ENCODE measurements at regions not wholly inside any gene's neighbourhood (a gene's known extent, or its start where the extent isn't known, plus 50 kb on each side); places are given as distances from the start of the nearest gene placed in this dataset.

DNA sequence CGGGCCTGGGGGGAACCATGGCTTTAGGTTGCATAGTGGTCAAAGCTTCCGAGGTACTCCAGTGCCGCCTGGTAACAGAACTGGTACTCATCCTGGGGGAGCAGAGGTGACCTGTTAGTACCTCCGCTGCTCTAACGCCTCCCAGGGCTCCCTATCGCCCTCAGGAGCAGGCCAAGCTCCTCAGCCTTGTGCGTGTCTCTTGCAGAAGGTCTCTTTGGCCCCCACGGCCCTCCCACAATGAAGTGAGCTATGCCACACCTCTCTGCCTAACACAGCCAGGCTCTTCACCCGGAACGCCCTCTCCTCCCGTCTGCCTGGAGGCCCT lies 133.9 kb downstream of the PTPRS start:
- Histone ChIP-seq H3K79me1 (ENCODE audit: low read depth, low read length) (no peaks in the 10 kb centered on the region; the same call in 1 of the 2 replicates), H3K4me1 (replicated peaks in 1 of 4; ENCODE audit: control insufficient read depth in 3 of 4, insufficient read depth in 4 of 4, low read length in 3 of 4) (no peaks in the 10 kb centered on the region), H4K8ac (ENCODE audit: extremely low read depth, insufficient read depth, low read length) (no peak overlapping the region), H3K4me3 (ENCODE audit: extremely low read depth in 1 of 4, insufficient read depth in 2 of 4, low read depth in 3 of 4, low read length in 4 of 4) (no peak overlapping the region), H3K4ac (replicated peaks; ENCODE audit: insufficient read length, low read depth, low read length) (no peak overlapping the region), H2BK120ac (replicated peaks; ENCODE audit: low read depth, low read length) (no peak overlapping the region), H3K18ac (ENCODE audit: extremely low read depth, low read length) (no peak overlapping the region), H3K9ac (replicated peaks in 1 of 4; ENCODE audit: extremely low read depth in 1 of 4, low read depth in 3 of 4, low read length in 3 of 4) (no peak overlapping the region), H3K56ac (replicated peaks; ENCODE audit: insufficient read length, low read depth, low read length) (no peak overlapping the region), H2BK5ac (ENCODE audit: low read depth, low read length) (no peak overlapping the region), H2BK15ac (ENCODE audit: low read length) (no peak overlapping the region), H2BK20ac (ENCODE audit: low read length) (no peak overlapping the region), H4K91ac (replicated peaks; ENCODE audit: insufficient read length, low read length) (no peak overlapping the region), H3K9me3 (ENCODE audit: insufficient read depth in 2 of 2, low read depth in 1 of 2, low read length in 1 of 2) (peaks cover 0 to 5% of the 10 kb centered on the region in 2 experiments; a peak in 1 of 4 replicates), H3K27ac (ENCODE audit: low read depth, low read length) (no peak overlapping the region), H3K23me2 (ENCODE audit: low read depth, low read length) (peaks cover 8% of the 10 kb centered on the region; the same call in 1 of the 2 replicates), H3K79me2 (ENCODE audit: control insufficient read depth in 1 of 2, insufficient read depth in 2 of 2, low read length in 2 of 2) (no peaks in the 10 kb centered on the region), H4K20me1 (replicated peaks in 1 of 2; ENCODE audit: control insufficient read depth in 1 of 2, insufficient read depth in 2 of 2, low read length in 2 of 2) (peaks cover 4 to 11% of the 10 kb centered on the region in 2 experiments), H3K36me3 (ENCODE audit: control insufficient read depth in 2 of 4, insufficient read depth in 4 of 4, low read length in 3 of 4) (peaks cover 28 to 49% (median 39%) of the 10 kb centered on the region in 4 experiments), H2AK5ac (ENCODE audit: low read depth, low read length) (no peak overlapping the region), H2AFZ (ENCODE audit: low read length) (no peak overlapping the region), H3K23ac (ENCODE audit: insufficient read length) (no peak overlapping the region), H3K14ac (ENCODE audit: insufficient read length) (no peak overlapping the region), H3K4me2 (ENCODE audit: insufficient read depth in 1 of 2, low read depth in 2 of 2, low read length in 2 of 2) (no peak overlapping the region), H3K27me3 (replicated peaks in 1 of 4; ENCODE audit: control insufficient read depth in 3 of 4, extremely low read depth in 1 of 4, insufficient read depth in 3 of 4, low read length in 3 of 4) (no peaks in the 10 kb centered on the region), H2BK12ac (ENCODE audit: low read depth, low read length) (no peak overlapping the region), H4K5ac (ENCODE audit: insufficient read length, low read depth, low read length) (no peak overlapping the region)
- ChIA-PET POLR2A (ENCODE audit: partially characterized antibody) (interaction anchor here (1.0 kb wide), 2 partner anchors 27 to 55 kb away, joined by 3 read pairs; no protein-coding TSS in a partner anchor), CTCF (ENCODE audit: partially characterized antibody) (interaction anchor here (0.6 to 1.1 kb wide), 2 partner anchors 13 to 67 kb away, joined by 3 read pairs; no protein-coding TSS in a partner anchor)
- 95% methylated on average over 11 of the region's 11 CpGs; no CpG with 5 or more reads in 1 of the 2 experiments for WGBS, 2 experiments (ENCODE audit: extremely low coverage in 1 of 2, insufficient coverage in 1 of 2, insufficient read length in 1 of 2, insufficient replicate concordance in 2 of 2, low coverage in 1 of 2, low lambda C conversion rate in 2 of 2, missing lambda C conversion rate in 1 of 2)
- FAIRE-seq (no peak), DNase-seq (ENCODE audit: low read depth in 1 of 2, low spot score in 2 of 2) (no peak)
- TF ChIP-seq, protein P1, sequence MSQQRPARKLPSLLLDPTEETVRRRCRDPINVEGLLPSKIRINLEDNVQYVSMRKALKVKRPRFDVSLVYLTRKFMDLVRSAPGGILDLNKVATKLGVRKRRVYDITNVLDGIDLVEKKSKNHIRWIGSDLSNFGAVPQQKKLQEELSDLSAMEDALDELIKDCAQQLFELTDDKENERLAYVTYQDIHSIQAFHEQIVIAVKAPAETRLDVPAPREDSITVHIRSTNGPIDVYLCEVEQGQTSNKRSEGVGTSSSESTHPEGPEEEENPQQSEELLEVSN (IDR thresholded peaks at IDR 0.05) = no peak
- TF ChIP-seq KDM1A (IDR thresholded peaks at IDR 0.05; ENCODE audit: borderline replicate concordance, low read length) = 0 out of 2 replicates have a peak, but pooled peaks have one; percentile 21

All from H1 (cell line).